ENCODE measurements at regions not wholly inside any gene's neighbourhood (a gene's known extent, or its start where the extent isn't known, plus 50 kb on each side); places are given as distances from the start of the nearest gene placed in this dataset.

DNA sequence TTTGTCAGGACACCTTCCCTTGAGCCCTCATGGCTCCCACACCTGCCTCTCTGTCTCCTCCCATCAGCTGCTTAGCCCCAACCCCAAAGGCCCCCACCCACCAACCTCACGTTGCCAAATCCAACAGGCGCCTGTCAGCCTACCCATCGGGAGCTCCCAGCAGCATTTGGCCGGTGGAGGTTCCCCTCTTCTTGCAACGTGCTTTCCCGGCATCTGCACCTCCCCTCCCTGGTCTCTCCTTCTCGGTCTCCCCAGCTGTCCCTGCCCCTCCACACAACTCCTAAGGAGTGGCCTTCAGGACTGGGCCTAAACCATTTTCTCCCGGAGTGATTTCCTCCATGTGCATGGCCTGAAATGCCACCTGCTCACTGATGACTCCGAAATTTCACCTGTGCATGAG is 71.9 kb downstream of the KLHDC7A start:
- TF ChIP-seq EZH2 (IDR thresholded peaks at IDR 0.05; ENCODE audit: insufficient read depth, poor library complexity, severe bottlenecking) (no peak), EZH2phosphoT487 (IDR thresholded peaks at IDR 0.05; ENCODE audit: insufficient read depth, low read depth) (no peak)
- in situ Hi-C loops (cut with MboI): no loop called here
- no peak for DNase-seq
- Histone ChIP-seq H3K79me2 (ENCODE audit: insufficient read depth) (no peaks in the 10 kb centered on the region), H4K20me1 (ENCODE audit: insufficient read depth) (no peaks in the 10 kb centered on the region), H3K9me2 (ENCODE audit: insufficient read depth) (no peaks in the 10 kb centered on the region), H3K27ac (no peak overlapping the region), H3K9ac (no peak overlapping the region), H3K27me3 (replicated peaks; ENCODE audit: insufficient read depth) (peaks cover 5% of the 10 kb centered on the region), H3K4me1 (ENCODE audit: insufficient read depth) (no peaks in the 10 kb centered on the region), H3K36me3 (ENCODE audit: low read depth) (no peaks in the 10 kb centered on the region), H3K9me3 (ENCODE audit: low read depth) (no peaks in the 10 kb centered on the region), H3F3A (ENCODE audit: insufficient read depth) (no peaks in the 10 kb centered on the region), H3K4me2 (ENCODE audit: unreplicated experiment) (no peak overlapping the region), H3K4me3 (no peak overlapping the region), H2AFZ (no peak overlapping the region)
- 42 to 46% methylated on average over 7 to 9 of the region's 9 CpGs for WGBS, 2 experiments (ENCODE audit: low coverage in 1 of 2, low lambda C conversion rate in 2 of 2, missing lambda C conversion rate in 2 of 2)

DNA sequence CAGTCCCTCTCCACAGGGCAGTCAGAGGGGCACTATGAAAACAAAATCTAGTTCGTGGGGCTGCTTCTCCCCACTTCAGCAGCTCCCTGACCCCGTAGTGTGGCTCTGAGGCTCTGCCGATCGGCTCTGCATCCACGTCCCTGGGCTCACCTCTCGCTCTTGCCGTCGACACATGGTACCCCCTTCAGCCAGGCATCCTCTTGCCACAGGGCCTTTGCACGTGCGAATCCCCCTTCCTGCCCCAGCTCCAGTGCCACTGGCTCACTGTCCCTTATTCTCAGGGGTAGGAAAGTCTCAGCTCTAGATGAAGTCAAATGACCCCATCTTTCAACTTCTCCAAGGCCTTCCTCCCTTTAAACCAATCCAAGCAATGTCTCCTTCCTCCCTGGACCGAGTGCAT is 72.7 kb downstream of the KLHDC7A start:
- no peaks in the 10 kb centered on the region for H3K9me3 ChIP-seq (ENCODE audit: low read depth)
- DNase-seq: no peak
- H3K4me3 ChIP-seq: no peak overlapping the region
- H3K9ac ChIP-seq: no peak overlapping the region
- no peaks in the 10 kb centered on the region for H4K20me1 ChIP-seq (ENCODE audit: insufficient read depth)
- H2AFZ ChIP-seq: no peak overlapping the region
- no peak overlapping the region for H3K27ac ChIP-seq
- H3K36me3 ChIP-seq (ENCODE audit: low read depth): no peaks in the 10 kb centered on the region
- 57 to 60% methylated on average over 11 of the region's 11 CpGs for WGBS, 2 experiments (ENCODE audit: low coverage in 1 of 2, low lambda C conversion rate in 2 of 2, missing lambda C conversion rate in 2 of 2)
- in situ Hi-C loops (cut with MboI): no loop called here
- no peaks in the 10 kb centered on the region for H3K4me1 ChIP-seq (ENCODE audit: insufficient read depth)
- peaks cover 6% of the 10 kb centered on the region for H3K27me3 ChIP-seq (replicated peaks; ENCODE audit: insufficient read depth)
- H3F3A ChIP-seq (ENCODE audit: insufficient read depth): no peaks in the 10 kb centered on the region
- TF ChIP-seq EZH2 (IDR thresholded peaks at IDR 0.05; ENCODE audit: insufficient read depth, poor library complexity, severe bottlenecking): no peak
- TF ChIP-seq EZH2phosphoT487 (IDR thresholded peaks at IDR 0.05; ENCODE audit: insufficient read depth, low read depth): no peak
- no peaks in the 10 kb centered on the region for H3K79me2 ChIP-seq (ENCODE audit: insufficient read depth)
- H3K9me2 ChIP-seq (ENCODE audit: insufficient read depth): no peaks in the 10 kb centered on the region
- H3K4me2 ChIP-seq (ENCODE audit: unreplicated experiment): no peak overlapping the region

DNA sequence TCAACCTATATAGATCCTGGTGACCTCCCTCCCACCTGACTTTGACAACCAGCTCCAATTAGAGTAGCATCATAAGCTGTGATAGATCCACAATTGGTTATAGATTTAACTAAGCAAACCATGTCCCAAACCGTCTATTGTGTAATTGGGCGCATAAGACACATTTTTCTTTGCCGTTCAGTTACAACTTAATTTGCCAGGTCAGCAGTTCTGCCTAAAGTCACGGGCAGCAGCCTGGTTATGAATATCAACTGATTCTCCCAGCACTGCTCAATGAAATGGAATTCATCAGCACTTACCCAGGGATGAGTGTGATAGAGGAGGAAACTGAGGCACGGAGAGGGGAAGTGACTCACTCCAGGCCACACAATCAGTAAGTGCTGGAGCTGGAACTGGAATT is 73.4 kb downstream of the KLHDC7A start:
- H2AFZ ChIP-seq: no peak overlapping the region
- no peaks in the 10 kb centered on the region for H3K4me1 ChIP-seq (ENCODE audit: insufficient read depth)
- no peaks in the 10 kb centered on the region for H3K79me2 ChIP-seq (ENCODE audit: insufficient read depth)
- H3K36me3 ChIP-seq (ENCODE audit: low read depth): no peaks in the 10 kb centered on the region
- no peak overlapping the region for H3K4me2 ChIP-seq (ENCODE audit: unreplicated experiment)
- H3K9me3 ChIP-seq (ENCODE audit: low read depth): no peaks in the 10 kb centered on the region
- in situ Hi-C loops (cut with MboI): no loop called here
- H3K9me2 ChIP-seq (ENCODE audit: insufficient read depth): no peaks in the 10 kb centered on the region
- peaks cover 8% of the 10 kb centered on the region for H3K27me3 ChIP-seq (replicated peaks; ENCODE audit: insufficient read depth)
- DNase-seq: no peak
- no peaks in the 10 kb centered on the region for H3F3A ChIP-seq (ENCODE audit: insufficient read depth)
- no peak overlapping the region for H3K4me3 ChIP-seq
- no peak overlapping the region for H3K9ac ChIP-seq
- no peak overlapping the region for H3K27ac ChIP-seq
- no peaks in the 10 kb centered on the region for H4K20me1 ChIP-seq (ENCODE audit: insufficient read depth)
- 31 to 36% methylated on average over 5 of the region's 5 CpGs for WGBS, 2 experiments (ENCODE audit: low coverage in 1 of 2, low lambda C conversion rate in 2 of 2, missing lambda C conversion rate in 2 of 2)
- TF ChIP-seq EZH2 (IDR thresholded peaks at IDR 0.05; ENCODE audit: insufficient read depth, poor library complexity, severe bottlenecking) (no peak), EZH2phosphoT487 (IDR thresholded peaks at IDR 0.05; ENCODE audit: insufficient read depth, low read depth) (no peak)

DNA sequence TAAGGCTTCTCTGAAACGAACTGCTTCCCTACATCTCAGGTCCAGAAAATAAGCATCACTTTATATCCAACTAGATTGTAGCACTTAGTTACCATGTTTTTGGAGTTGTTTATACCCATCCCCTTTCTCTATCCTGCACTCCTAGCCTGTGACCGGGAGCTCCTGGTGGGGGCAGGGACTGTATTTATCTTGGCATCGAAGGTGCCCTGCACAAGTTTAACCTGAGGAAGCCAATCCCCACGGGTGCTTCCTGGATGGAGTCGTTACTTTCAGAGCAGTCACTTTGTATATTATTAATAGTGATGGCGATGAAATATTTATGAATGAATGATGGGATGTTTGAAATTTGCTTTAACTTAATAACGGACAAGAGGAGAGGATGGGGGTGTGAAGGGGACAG is 73.9 kb downstream of the KLHDC7A start:
- in situ Hi-C loops (cut with MboI): no loop called here
- H3K4me3 ChIP-seq: no peak overlapping the region
- no peaks in the 10 kb centered on the region for H3K36me3 ChIP-seq (ENCODE audit: low read depth)
- H2AFZ ChIP-seq: no peak overlapping the region
- H3K79me2 ChIP-seq (ENCODE audit: insufficient read depth): no peaks in the 10 kb centered on the region
- DNase-seq: no peak
- no peak overlapping the region for H3K4me2 ChIP-seq (ENCODE audit: unreplicated experiment)
- peaks cover 13% of the 10 kb centered on the region for H3K27me3 ChIP-seq (replicated peaks; ENCODE audit: insufficient read depth)
- H3K27ac ChIP-seq: no peak overlapping the region
- WGBS, 2 experiments (ENCODE audit: low coverage in 1 of 2, low lambda C conversion rate in 2 of 2, missing lambda C conversion rate in 2 of 2): 33 to 37% methylated on average over 7 of the region's 7 CpGs
- no peaks in the 10 kb centered on the region for H3K9me2 ChIP-seq (ENCODE audit: insufficient read depth)
- no peaks in the 10 kb centered on the region for H3F3A ChIP-seq (ENCODE audit: insufficient read depth)
- H4K20me1 ChIP-seq (ENCODE audit: insufficient read depth): no peaks in the 10 kb centered on the region
- H3K4me1 ChIP-seq (ENCODE audit: insufficient read depth): no peaks in the 10 kb centered on the region
- TF ChIP-seq EZH2 (IDR thresholded peaks at IDR 0.05; ENCODE audit: insufficient read depth, poor library complexity, severe bottlenecking) (no peak), EZH2phosphoT487 (IDR thresholded peaks at IDR 0.05; ENCODE audit: insufficient read depth, low read depth) (no peak)
- H3K9ac ChIP-seq: no peak overlapping the region
- no peaks in the 10 kb centered on the region for H3K9me3 ChIP-seq (ENCODE audit: low read depth)

DNA sequence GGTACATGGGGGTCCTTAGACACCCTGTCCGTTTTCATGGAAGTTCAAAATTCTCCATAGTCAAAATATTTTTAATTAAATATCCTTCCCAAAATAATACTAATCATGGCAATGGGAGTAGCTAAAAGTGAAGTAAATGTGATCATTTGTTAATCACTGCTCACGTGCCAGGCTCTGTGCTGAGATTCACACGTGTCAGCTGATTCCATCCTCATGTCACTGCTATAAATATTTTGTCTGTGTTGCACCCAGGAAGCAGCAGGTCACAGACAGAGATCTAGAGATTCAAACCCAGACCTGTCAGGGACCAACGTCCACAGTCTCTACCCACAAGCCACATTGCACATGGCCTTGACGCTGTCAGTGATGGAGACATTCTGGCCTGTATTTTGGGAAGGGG is 74.3 kb downstream of the KLHDC7A start:
- Histone ChIP-seq H3K4me1 (ENCODE audit: insufficient read depth) (no peaks in the 10 kb centered on the region), H2AFZ (no peak overlapping the region), H3K27ac (no peak overlapping the region), H3K9ac (no peak overlapping the region), H3K4me2 (ENCODE audit: unreplicated experiment) (no peak overlapping the region), H3K9me3 (ENCODE audit: low read depth) (no peaks in the 10 kb centered on the region), H3K9me2 (ENCODE audit: insufficient read depth) (no peaks in the 10 kb centered on the region), H3K27me3 (replicated peaks; ENCODE audit: insufficient read depth) (peaks cover 13% of the 10 kb centered on the region), H3K79me2 (ENCODE audit: insufficient read depth) (no peaks in the 10 kb centered on the region), H3K4me3 (no peak overlapping the region), H3F3A (ENCODE audit: insufficient read depth) (no peaks in the 10 kb centered on the region), H3K36me3 (ENCODE audit: low read depth) (no peaks in the 10 kb centered on the region), H4K20me1 (ENCODE audit: insufficient read depth) (no peaks in the 10 kb centered on the region)
- in situ Hi-C loops (cut with MboI): no loop called here
- DNase-seq: no peak
- TF ChIP-seq EZH2 (IDR thresholded peaks at IDR 0.05; ENCODE audit: insufficient read depth, poor library complexity, severe bottlenecking) (no peak), EZH2phosphoT487 (IDR thresholded peaks at IDR 0.05; ENCODE audit: insufficient read depth, low read depth) (no peak)
- 26 to 30% methylated on average over 5 of the region's 5 CpGs for WGBS, 2 experiments (ENCODE audit: low coverage in 1 of 2, low lambda C conversion rate in 2 of 2, missing lambda C conversion rate in 2 of 2)

Measured in GM23248 (cell line).